Endothelial cell of umbilical vein (primary cell): ENCODE measurements at regions not wholly inside any gene's neighbourhood (a gene's known extent, or its start where the extent isn't known, plus 50 kb on each side); places are given as distances from the start of the nearest gene placed in this dataset.

Experiments used
- BruUV-seq: library from RNA; stranded (reverse); fragments of 400-500 nt; replicated peaks from 2 replicates; lab custom pipeline; 2021; lab: Mats Ljungman, UMichigan
- CTCF ChIA-PET: fragments of 300-600, 350-600 bp; sonication (Branson Sonifier 250); formaldehyde crosslinking; loops from one replicate; lab custom pipeline; 2021; ENCODE audit warnings: antibody characterized with exemption, inconsistent platforms; lab: Charles Lee
- POLR2A ChIA-PET: fragments of 300-600, 350-600 bp; sonication (Branson Sonifier 250); formaldehyde crosslinking; loops from one replicate; lab custom pipeline; 2021; ENCODE audit warnings: antibody characterized with exemption, inconsistent platforms; lab: Charles Lee
- DNase-seq: peaks from one replicate; pipeline ENCODE4 v3.0.0-alpha.2; 2011; ENCODE audit warnings: low read depth, low spot score
- FAIRE-seq: peaks from 2 replicates; lab custom pipeline; 2011; peaks lifted over from hg19 to GRCh38; lab: Jason Lieb, UNC
- H2AFZ ChIP-seq: 2 replicates; pipeline ENCODE4 v1.6.0; 2012; ENCODE audit warnings: low read depth, low read length, control low read depth, inconsistent platforms
- H3K27ac ChIP-seq: 2 replicates; pipeline ENCODE4 v1.5.1; 2011; ENCODE audit warnings: low read depth, mild to moderate bottlenecking, control low read depth, low read length, moderate library complexity; ENCODE audit not compliant: insufficient read depth
- H3K27me3 ChIP-seq, 2 experiments: 2 replicates each; pipeline versions ENCODE4 v1.6.0 to v1.6.1; 2011; ENCODE audit warnings: low read length in 2 of 2, mixed read lengths in 1 of 2; ENCODE audit not compliant: control insufficient read depth in 2 of 2, insufficient read depth in 2 of 2
- H3K36me3 ChIP-seq, 2 experiments: 2 replicates in 1 of 2; 3 replicates in 1 of 2; pipeline ENCODE4 v1.5.1; 2011; ENCODE audit warnings: low read length in 2 of 2, mild to moderate bottlenecking in 1 of 2, moderate library complexity in 1 of 2; ENCODE audit not compliant: control insufficient read depth in 2 of 2, insufficient read depth in 2 of 2; ENCODE audit errors: extremely low read depth in 1 of 2
- H3K4me1 ChIP-seq: 3 replicates; pipeline ENCODE4 v1.5.1; 2011; ENCODE audit warnings: mild to moderate bottlenecking, low read length; ENCODE audit not compliant: control insufficient read depth, insufficient read depth; ENCODE audit errors: extremely low read depth
- H3K4me2 ChIP-seq: 2 replicates; pipeline ENCODE4 v1.6.1; 2011; ENCODE audit warnings: low read length, control low read depth, mixed read lengths; ENCODE audit not compliant: insufficient read depth
- H3K4me3 ChIP-seq, 3 experiments: fragments of 200-600 bp in 1 of 3; sonication (generic), shearing (Covaris generic) in 1 of 3; replicated peaks in 1 of 3; 2 replicates each; pipeline ENCODE4 v1.5.1; 2011 to 2016; ENCODE audit warnings: control low read depth in 3 of 3, low read length in 3 of 3, mild to moderate bottlenecking in 2 of 3, inconsistent platforms in 1 of 3, low read depth in 1 of 3, moderate library complexity in 1 of 3; ENCODE audit not compliant: insufficient read depth in 1 of 3
- H3K79me2 ChIP-seq: 2 replicates; pipeline ENCODE4 v1.6.0; 2012; ENCODE audit warnings: low read length, inconsistent platforms; ENCODE audit not compliant: control insufficient read depth, insufficient read depth
- H3K9ac ChIP-seq: replicated peaks from 2 replicates; pipeline ENCODE3; 2011; ENCODE audit warnings: low read length, control low read depth; ENCODE audit not compliant: insufficient read depth; ENCODE audit errors: extremely low read depth
- H3K9me1 ChIP-seq: replicated peaks from 3 replicates; pipeline ENCODE4 v1.6.0; 2011; ENCODE audit warnings: mild to moderate bottlenecking, low read length; ENCODE audit not compliant: control insufficient read depth, insufficient read depth; ENCODE audit errors: extremely low read depth
- H3K9me3 ChIP-seq: replicated peaks from 2 replicates; pipeline ENCODE4 v1.5.1; 2012; ENCODE audit warnings: low read length, inconsistent platforms; ENCODE audit not compliant: control insufficient read depth, insufficient read depth
- H4K20me1 ChIP-seq: replicated peaks from 2 replicates; pipeline ENCODE3; 2011; ENCODE audit warnings: mild to moderate bottlenecking, low read length; ENCODE audit not compliant: control insufficient read depth, insufficient read depth; ENCODE audit errors: extremely low read depth
- CTCF ChIP-seq, 2 donors: IDR thresholded peaks; 1 replicate in 1 of 2; 2 replicates in 1 of 2; pipeline ENCODE4 v1.5.1; 2011; ENCODE audit warnings: low read length in 2 of 2, mild to moderate bottlenecking in 2 of 2, moderate library complexity in 2 of 2, control low read depth in 1 of 2, inconsistent platforms in 1 of 2, low read depth in 1 of 2; ENCODE audit not compliant: insufficient read depth in 1 of 2; ENCODE audit errors: extremely low read depth in 1 of 2
- EZH2 ChIP-seq: IDR thresholded peaks from 2 replicates; pipeline ENCODE4 v1.6.1; 2012; ENCODE audit warnings: borderline replicate concordance, low read depth, mild to moderate bottlenecking, moderate library complexity, low read length, inconsistent platforms; ENCODE audit not compliant: severe bottlenecking
- FOS ChIP-seq: IDR thresholded peaks from 2 replicates; pipeline ENCODE4 v1.6.1; 2011; ENCODE audit warnings: mild to moderate bottlenecking, low read length, moderate library complexity, borderline replicate concordance; ENCODE audit not compliant: insufficient read depth
- JUN ChIP-seq: IDR thresholded peaks from 2 replicates; pipeline ENCODE4 v1.6.1; 2011; ENCODE audit warnings: borderline replicate concordance, low read depth; ENCODE audit not compliant: insufficient read length, insufficient read depth
- MAX ChIP-seq: IDR thresholded peaks from 2 replicates; pipeline ENCODE4 v1.6.1; 2011; ENCODE audit not compliant: insufficient read depth, insufficient read length
- MYC ChIP-seq: IDR thresholded peaks from one replicate; pipeline ENCODE4 v1.6.1; 2011; ENCODE audit warnings: mild to moderate bottlenecking, low read depth, low read length
- POLR2A ChIP-seq: IDR thresholded peaks from 2 replicates; pipeline ENCODE4 v1.6.1; 2012; ENCODE audit warnings: low read depth, mild to moderate bottlenecking, control low read depth, low read length
- POLR2AphosphoS5 ChIP-seq: IDR thresholded peaks from 2 replicates; pipeline ENCODE4 v1.6.1; 2012; ENCODE audit warnings: low read depth, mild to moderate bottlenecking, control low read depth, low read length, moderate library complexity; ENCODE audit not compliant: insufficient read depth
- dilution Hi-C: fragments of 300-500 bp; cut with MboI; formaldehyde crosslinking; loops from one replicate; pipeline ENCODE4 v1.15.0; 2019; ENCODE audit warnings: low sequenced_read_pairs; ENCODE audit not compliant: extremely low pct_ligation_motif_present
- intact Hi-C: fragments of 100-400 bp; cut with micrococcal nuclease; formaldehyde crosslinking; loops from one replicate; pipeline ENCODE4 v1.10.0; 2022

GRCh38 chr18:6546229-6546628 lies 131.5 kb upstream of the L3MBTL4 start:
- TF ChIP-seq MAX: no peak
- no peak for TF ChIP-seq JUN
- no peak for TF ChIP-seq POLR2A
- no peak for TF ChIP-seq MYC
- no peak for TF ChIP-seq EZH2
- TF ChIP-seq FOS: no peak
- TF ChIP-seq CTCF (IDR thresholded peaks at IDR 0.05; ENCODE audit: extremely low read depth in 1 of 2, insufficient read depth in 1 of 2, low read depth in 1 of 2, low read length in 2 of 2): no peak
- TF ChIP-seq POLR2AphosphoS5: no peak
- dilution Hi-C loops: loop anchor here (25.0 kb wide), 1 partner anchor 341 kb away; no protein-coding TSS in a partner anchor
- Histone ChIP-seq H3K27ac (no peak overlapping the region), H2AFZ (no peak overlapping the region), H3K4me1 (no peaks in the 10 kb centered on the region), H3K9me1 (no peaks in the 10 kb centered on the region), H3K36me3 (no peaks in the 10 kb centered on the region), H3K9ac (no peak overlapping the region), H3K27me3 (no peaks in the 10 kb centered on the region), H4K20me1 (no peaks in the 10 kb centered on the region), H3K4me2 (no peak overlapping the region), H3K79me2 (no peaks in the 10 kb centered on the region), H3K4me3 (no peak overlapping the region), H3K9me3 (no peaks in the 10 kb centered on the region)
- POLR2A ChIA-PET: no interaction called here
- CTCF ChIA-PET: interaction anchor here (7.2 kb wide), 1 partner anchor 339 kb away, joined by 253 read pairs; no protein-coding TSS in a partner anchor
- DNase-seq (no peak), FAIRE-seq (no peak)
- BruUV-seq: no TSS peak
- intact Hi-C loops: no loop called here
